Ovary (tissue), 3 donors: ENCODE measurements at regions not wholly inside any gene's neighbourhood (a gene's known extent, or its start where the extent isn't known, plus 50 kb on each side); places are given as distances from the start of the nearest gene placed in this dataset.

Experiments used
- CTCF ChIP-seq, 3 donors: fragments of 450-650 bp in 2 of 3; fragments of 200-600 bp in 1 of 3; IDR thresholded peaks; one replicate each; pipeline versions ENCODE4 v1.5.1 to v1.8.0; 2016 to 2022; ENCODE audit warnings: antibody characterized with exemption in 3 of 3, mild to moderate bottlenecking in 1 of 3
- EP300 ChIP-seq: sonication (generic); formaldehyde crosslinking; IDR thresholded peaks from one replicate; pipeline ENCODE4 v1.6.1; 2017; ENCODE audit warnings: antibody characterized with exemption
- POLR2A ChIP-seq: fragments of 450-650 bp; IDR thresholded peaks from one replicate; pipeline ENCODE4 v1.6.1; 2017; ENCODE audit warnings: antibody characterized with exemption, mild to moderate bottlenecking, moderate library complexity
- donor health status: DM: no; HTN: no; CAD: no.

- TF ChIP-seq CTCF (IDR thresholded peaks at IDR 0.05) (no peak), POLR2A (no peak), EP300 (no peak)
These were observed 202.1 kb upstream of the HEY2 start for GRCh38 chr6:125547381-125547780.
